ENCODE measurements at regions not wholly inside any gene's neighbourhood (a gene's known extent, or its start where the extent isn't known, plus 50 kb on each side); places are given as distances from the start of the nearest gene placed in this dataset.
"Not testable (repeated sequence)": the region's sequence is repeated elsewhere in the genome, so short reads cannot be mapped to it uniquely, and the experiment has no call there.

GRCh38 chr21:28193189-28193588 lies 799.5 kb downstream of the LTN1 start:
- DNase-seq (ENCODE audit: low read depth in 3 of 3): no peak

GRCh38 chr21:28186604-28187003 lies 806.1 kb downstream of the LTN1 start:
- DNase-seq (ENCODE audit: low read depth in 3 of 3): no peak

GRCh38 chr21:28181730-28182129 lies 810.9 kb downstream of the LTN1 start:
- no peak for DNase-seq (ENCODE audit: low read depth in 3 of 3)

- no peak for DNase-seq (ENCODE audit: low read depth in 3 of 3)
These were observed 813.5 kb downstream of the LTN1 start for GRCh38 chr21:28179136-28179535.

- no peak for DNase-seq (ENCODE audit: low read depth in 3 of 3)
These were observed 815.6 kb downstream of the LTN1 start for GRCh38 chr21:28177124-28177523.

- no peak for DNase-seq (ENCODE audit: low read depth in 3 of 3)
These were observed 818.0 kb downstream of the LTN1 start for GRCh38 chr21:28174701-28175100.

- DNase-seq (ENCODE audit: low read depth in 3 of 3): no peak
These were observed 818.7 kb downstream of the LTN1 start for GRCh38 chr21:28174006-28174405.

GRCh38 chr21:28172376-28172775 lies 820.3 kb downstream of the LTN1 start:
- DNase-seq (ENCODE audit: low read depth in 3 of 3): no peak

GRCh38 chr21:28167366-28167765 lies 825.3 kb downstream of the LTN1 start:
- no peak for DNase-seq (ENCODE audit: low read depth in 3 of 3)

GRCh38 chr21:28164519-28164918 lies 828.2 kb downstream of the LTN1 start:
- DNase-seq (ENCODE audit: low read depth in 3 of 3): not testable (repeated sequence)

- not testable (repeated sequence) for DNase-seq (ENCODE audit: low read depth in 3 of 3)
These were observed 830.6 kb downstream of the LTN1 start for GRCh38 chr21:28162052-28162451.

GRCh38 chr21:28160378-28160777 lies 832.3 kb downstream of the LTN1 start:
- no peak for DNase-seq (ENCODE audit: low read depth in 3 of 3)

- no peak for DNase-seq (ENCODE audit: low read depth in 3 of 3)
These were observed 833.3 kb downstream of the LTN1 start for GRCh38 chr21:28159396-28159795.

- no peak for DNase-seq (ENCODE audit: low read depth in 3 of 3)
These were observed 836.1 kb downstream of the LTN1 start for GRCh38 chr21:28156590-28156989.

GRCh38 chr21:28154121-28154520 lies 838.6 kb downstream of the LTN1 start:
- DNase-seq (ENCODE audit: low read depth in 3 of 3): no peak

GRCh38 chr21:28152732-28153131 lies 839.9 kb downstream of the LTN1 start:
- DNase-seq (ENCODE audit: low read depth in 3 of 3): no peak

GRCh38 chr21:28151758-28152157 lies 840.9 kb downstream of the LTN1 start:
- DNase-seq (ENCODE audit: low read depth in 3 of 3): no peak

- DNase-seq (ENCODE audit: low read depth in 3 of 3): no peak
These were observed 841.9 kb downstream of the LTN1 start for GRCh38 chr21:28150778-28151177.

GRCh38 chr21:28148400-28149064 lies 844.1 kb downstream of the LTN1 start:
- no peak for DNase-seq (ENCODE audit: low read depth in 3 of 3)

- DNase-seq (ENCODE audit: low read depth in 3 of 3): no peak
These were observed 848.0 kb downstream of the LTN1 start for GRCh38 chr21:28144653-28145052.

GRCh38 chr21:28144089-28144488 lies 848.6 kb downstream of the LTN1 start:
- no peak for DNase-seq (ENCODE audit: low read depth in 3 of 3)

- no peak for DNase-seq (ENCODE audit: low read depth in 3 of 3)
These were observed 850.0 kb downstream of the LTN1 start for GRCh38 chr21:28142697-28143096.

- DNase-seq (ENCODE audit: low read depth in 3 of 3): no peak
These were observed 854.4 kb downstream of the LTN1 start for GRCh38 chr21:28138272-28138671.

- no peak for DNase-seq (ENCODE audit: low read depth in 3 of 3)
These were observed 855.9 kb downstream of the LTN1 start for GRCh38 chr21:28136656-28137255.
